Stimulated activated CD4-positive, alpha-beta T cell treated with anti-CD3 and anti-CD28 coated beads, Interleukin-15, amount 100 ng/mL, for 24 hours (primary cell): ENCODE measurements at regions not wholly inside any gene's neighbourhood (a gene's known extent, or its start where the extent isn't known, plus 50 kb on each side); places are given as distances from the start of the nearest gene placed in this dataset.
"Not testable (repeated sequence)": the region's sequence is repeated elsewhere in the genome, so short reads cannot be mapped to it uniquely, and the experiment has no call there.

Experiments
- DNase-seq: peaks from one replicate; pipeline ENCODE4 v3.0.0-alpha.2; 2020

DNA sequence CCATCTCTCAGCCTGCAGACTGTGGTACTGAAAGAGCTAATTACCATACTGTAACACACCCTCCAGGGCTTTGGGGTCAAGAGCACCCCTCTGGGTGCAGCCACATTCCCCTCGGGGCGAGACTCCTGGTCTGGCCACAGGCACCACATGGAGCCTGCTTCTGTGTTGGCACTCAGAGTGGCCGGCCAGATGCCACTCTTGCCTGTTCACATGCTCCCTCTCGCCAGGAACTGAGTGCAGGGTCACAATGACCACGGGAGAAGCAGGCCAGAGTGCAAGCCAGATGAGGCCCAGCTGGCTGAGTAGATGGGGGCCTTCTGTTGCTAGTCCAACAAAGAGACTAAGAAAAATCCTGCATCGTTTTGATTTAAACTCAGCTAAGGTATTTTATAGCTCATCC lies 864.0 kb downstream of the KCNT2 start:
- DNase-seq: no peak

DNA sequence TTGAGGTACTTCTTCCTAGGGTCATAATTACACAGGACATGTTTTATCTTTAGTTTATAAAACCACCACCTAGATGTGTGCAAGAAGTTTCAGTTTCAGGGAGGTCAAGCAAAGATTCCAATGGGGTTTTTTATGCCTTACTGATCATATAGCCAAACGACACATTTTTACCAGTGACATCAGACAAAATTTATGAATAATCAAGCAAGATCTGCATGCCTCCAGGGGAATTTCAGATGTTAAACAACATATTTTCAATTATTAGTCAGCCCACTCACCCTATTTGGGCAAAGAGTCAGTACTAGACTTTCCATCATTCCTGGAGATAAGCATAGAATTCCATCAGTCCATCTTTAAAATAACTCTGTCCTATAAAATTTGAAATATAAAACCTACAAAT lies 867.4 kb downstream of the KCNT2 start:
- no peak for DNase-seq

DNA sequence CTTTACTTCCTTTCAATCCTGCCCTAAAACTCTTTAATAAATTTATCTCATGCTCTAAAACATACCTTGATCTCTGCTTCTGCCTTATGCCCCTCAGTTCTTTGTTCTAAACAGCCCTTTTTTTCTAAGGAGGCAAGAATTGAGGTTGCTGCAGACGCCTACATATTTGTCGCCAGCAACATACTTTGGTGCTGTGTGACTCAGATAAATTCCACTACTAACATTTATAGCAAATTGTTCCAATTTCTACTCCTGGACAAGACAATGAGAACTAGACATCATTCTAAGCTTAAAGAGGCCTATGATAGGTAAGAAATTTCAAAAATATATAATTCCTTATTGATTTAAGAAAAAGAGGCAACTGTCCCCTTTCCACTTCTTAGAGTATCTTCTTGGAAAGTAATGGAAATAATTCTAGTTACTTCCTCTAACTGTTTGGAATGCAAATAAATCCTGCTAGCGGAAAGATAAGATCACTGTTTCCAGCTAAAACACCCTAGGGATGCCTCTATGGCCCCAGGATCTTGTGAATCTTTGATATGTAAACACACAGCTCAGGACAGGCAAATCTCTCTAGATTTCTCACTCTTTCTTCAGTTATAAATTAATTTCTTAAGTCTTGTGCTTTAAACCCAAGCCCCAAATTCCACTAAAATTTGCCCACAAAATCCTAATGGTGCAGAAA lies 869.1 kb downstream of the KCNT2 start:
- DNase-seq: no peak

DNA sequence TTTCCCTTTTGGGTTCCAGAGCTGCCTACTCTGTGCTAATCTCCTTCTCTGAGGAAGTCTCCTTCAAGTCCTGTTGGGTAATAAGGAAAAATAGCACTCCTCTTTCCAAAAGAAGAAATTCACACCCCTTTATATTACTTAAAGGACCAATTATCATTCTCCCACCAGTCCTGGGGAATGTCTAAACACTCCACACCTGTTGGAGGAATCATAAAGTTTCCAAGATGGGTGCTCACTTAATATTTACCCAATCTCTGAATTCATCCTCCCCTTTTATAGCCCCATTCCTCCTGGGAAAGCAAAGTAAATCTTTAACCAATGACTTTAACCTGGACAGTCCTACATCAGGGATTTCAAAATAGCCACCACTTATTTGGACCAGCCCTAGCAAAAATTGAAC lies 873.1 kb downstream of the KCNT2 start:
- no peak for DNase-seq

DNA sequence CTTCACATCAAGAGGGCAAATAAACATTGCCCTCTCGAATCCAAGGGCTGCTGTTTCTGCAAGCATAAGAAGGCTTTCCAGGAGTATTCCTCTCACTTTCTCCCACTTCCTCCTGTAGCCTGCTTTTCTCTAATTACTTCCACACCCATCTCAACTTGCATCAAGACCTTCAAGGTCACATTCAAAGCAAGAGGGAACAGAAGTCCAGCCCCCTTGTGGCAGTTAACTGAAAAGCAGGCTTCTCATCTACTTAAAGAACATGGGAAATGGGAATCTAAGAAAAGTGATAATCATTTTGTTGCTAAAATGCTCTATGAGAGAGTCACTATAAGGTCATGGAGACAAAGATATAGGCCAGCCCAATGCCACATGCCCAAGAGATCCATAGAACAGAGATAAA lies 874.4 kb downstream of the KCNT2 start:
- DNase-seq: peak; percentile 3

DNA sequence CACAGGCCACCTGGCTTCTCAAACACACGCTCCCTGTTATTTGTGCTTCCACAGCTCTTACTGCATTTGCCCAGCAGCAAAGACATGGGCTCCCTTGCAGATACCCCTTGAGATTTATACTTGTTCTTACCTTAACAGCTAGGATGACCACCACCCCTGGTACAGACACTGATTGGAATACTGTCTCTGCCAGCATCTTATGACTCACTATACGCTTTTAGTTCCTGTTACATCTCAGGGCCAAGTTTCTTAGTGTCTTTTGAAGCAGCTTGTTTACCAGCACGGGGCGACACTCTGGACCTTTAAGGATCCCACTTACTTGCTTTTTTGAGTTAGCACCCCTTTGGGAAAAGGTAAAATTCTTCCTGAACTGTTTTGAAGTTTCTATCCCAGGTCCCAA lies 874.8 kb downstream of the KCNT2 start:
- no peak for DNase-seq

DNA sequence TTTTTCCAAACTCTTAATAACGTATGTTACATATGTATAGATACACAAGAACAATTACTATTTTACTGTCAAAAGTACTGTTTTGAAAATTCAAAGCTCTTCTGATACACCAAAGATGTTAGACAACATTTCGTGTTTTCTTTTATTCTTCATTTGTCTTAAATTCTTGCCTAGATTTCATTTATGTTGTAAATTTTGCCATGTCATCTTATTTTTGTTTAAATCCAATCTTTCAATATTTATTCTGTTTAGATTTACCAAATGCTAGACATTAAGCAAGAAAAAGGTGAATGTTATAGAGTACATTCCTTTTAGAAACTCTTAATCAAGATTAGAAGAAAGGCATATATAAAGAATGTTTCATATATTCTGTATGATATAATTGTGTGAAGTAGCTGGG lies 876.9 kb downstream of the KCNT2 start:
- DNase-seq: no peak

DNA sequence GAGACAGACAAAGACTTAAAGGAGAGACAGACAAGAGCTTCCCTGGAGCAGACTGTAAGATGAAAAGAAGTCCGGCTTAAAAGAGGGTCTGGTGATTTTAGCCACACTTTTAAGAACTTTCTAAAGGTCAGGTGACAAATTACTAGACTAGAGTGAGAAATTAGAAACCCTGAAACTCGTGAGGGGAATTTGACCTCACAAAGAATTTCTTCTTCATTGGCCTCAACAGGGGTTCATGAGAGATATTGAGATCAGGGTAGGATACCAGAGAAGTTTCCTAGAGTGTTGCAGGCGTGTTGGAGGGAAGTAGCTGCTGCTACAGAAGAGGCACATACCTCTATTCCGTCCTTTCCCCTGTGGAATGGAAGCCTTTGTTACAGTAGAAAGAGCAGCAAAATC lies 884.4 kb downstream of the KCNT2 start:
- no peak for DNase-seq

DNA sequence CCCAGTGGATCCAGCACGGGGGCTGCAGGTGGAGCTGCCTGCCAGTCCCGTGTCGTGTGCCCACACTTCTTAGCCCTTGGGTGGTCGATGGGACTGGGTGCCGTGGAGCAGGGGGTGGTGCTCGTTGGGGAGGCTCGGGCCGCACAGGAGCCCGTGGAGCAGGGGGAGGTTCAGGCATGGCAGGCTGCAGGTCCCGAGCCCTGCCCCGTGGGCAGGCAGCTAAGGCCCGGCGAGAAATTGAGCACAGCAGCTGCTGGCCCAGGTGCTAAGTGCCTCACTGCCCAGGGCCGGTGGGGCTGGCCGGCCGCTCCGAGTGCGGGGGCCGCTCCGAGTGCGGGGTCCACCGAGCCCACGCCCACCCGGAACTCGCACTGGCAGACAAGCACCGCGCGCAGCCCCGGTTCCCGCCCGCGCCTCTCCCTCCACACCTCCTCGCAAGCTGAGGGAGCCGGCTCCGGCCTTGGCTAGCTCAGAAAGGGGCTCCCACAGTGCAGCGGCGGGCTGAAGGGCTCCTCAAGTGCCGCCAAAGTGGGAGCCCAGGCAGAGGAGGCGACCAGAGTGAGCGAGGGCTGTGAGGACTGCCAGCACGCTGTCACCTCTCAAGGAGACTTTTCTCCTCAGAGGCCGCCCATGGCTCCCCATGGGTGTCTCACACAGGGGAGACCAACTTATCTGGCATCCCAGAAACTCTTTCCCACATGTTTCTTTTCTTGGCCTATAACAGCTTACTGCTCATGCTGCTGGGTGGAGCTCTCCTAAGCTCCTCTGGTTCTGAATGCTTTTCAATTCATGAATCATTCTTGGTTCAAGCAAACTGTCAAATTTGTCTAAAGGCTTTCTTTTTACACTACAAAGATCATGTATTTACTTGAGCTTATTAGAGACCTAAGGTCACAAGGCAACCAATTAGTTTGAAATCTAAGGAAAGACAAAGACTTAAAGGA lies 885.1 kb downstream of the KCNT2 start:
- DNase-seq: not testable (repeated sequence)

DNA sequence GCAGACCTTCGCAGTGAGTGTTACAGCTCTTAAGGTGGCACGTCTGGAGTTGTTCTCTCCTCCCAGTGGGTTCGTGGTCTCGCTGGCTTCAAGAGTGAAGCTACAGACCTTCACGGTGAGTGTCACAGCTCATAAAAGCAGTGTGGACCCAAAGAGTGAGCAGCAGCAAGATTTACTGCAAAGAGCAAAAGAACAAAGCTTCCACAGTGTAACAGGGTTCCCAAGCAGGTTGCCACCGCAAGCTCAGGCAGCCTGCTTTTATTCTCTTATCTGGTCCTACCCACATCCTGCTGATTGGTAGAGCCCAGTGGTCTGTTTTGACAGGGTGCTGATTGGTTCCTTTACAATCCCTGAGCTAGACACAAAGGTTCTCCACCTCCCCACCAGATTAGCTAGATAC lies 886.1 kb downstream of the KCNT2 start:
- not testable (repeated sequence) for DNase-seq

DNA sequence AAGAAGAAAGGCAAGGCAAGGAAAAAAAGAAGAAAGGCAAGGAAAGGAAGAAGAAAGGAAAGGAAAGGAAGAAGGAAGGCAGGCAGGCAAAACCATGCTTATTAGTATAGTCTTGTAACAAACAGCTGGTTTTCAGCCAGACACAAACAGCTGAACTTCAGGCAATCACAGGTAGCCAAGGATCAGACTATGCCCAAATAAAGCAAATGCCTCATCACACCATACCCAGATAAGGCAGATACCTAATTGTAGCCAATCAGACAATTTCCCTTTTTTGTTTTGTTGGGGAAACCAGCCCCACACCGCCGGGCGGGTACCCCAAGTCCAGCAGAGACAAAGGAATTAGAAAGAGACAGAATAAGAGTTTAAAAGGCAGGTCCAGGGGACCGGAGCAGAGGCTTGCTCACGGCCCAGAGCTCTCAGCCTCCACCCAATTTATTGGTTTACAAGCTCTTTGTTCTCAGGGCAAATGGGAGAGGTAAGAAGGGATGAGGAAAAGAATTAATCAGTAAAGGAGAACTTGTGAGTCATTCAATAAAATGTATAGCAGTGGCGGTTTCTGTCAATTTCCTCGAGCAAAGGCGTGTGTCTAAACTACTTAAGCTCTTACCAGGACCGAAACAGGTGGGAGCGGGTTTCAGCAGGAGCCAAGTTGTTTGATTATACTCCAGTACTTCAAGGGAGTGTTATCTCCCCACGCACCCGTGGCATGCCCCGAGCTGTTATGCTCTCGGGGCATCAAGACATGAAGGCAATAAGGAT lies 886.8 kb downstream of the KCNT2 start:
- no peak for DNase-seq

DNA sequence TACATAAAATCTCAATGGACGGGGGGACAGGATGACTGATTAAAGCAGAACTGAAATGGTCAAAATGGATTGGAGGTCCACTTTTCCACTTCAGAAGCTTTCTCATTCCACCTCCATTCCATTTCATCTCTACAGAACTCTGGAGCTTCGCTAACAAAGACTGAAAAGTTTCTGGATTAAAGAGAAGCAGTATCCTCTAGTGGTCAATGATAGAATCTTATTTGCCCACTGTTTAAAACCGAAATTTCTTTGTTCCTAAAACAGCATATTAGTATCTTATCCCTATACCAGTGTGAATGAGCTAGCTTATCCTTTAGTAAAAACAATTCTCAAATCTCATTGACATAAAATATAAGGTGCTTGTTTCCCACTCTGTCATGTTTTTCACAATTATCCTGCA lies 890.6 kb downstream of the KCNT2 start:
- DNase-seq: no peak

DNA sequence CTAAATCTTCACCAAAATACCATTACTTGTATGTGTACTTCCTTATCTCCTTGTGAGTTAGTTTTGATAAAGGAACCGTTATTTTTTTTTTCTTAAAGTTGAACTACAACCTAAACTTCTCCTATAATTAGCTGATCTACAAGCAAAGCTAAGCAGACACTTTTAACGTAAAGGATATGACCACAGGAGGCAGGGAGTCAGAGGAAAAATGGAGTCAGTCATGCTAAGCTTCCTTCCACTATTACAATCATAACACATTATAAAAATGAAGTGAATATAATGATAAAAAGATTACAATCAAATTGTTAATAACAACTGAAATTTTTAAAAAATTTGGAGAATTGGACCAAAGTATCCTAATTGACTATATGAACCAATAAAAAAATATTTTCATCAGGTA lies 892.6 kb downstream of the KCNT2 start:
- DNase-seq: no peak

DNA sequence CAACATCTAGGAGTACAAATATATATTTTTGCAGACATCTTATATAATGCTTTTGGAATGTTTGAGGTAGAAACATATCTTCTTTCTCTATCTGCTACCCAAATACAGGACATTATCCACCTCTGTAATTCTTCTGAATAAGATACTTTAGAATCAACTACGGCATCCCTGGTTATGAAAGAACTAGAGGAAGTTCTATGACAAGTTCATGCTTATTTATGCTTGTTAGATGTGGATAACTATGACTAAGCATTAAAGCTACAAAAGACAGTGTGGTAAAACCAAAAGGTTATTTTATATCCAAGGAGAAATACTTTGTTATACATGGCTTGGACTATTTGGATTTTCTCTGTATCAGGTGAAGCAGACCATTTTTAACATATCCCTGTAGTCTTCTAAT lies 894.0 kb downstream of the KCNT2 start:
- no peak for DNase-seq

DNA sequence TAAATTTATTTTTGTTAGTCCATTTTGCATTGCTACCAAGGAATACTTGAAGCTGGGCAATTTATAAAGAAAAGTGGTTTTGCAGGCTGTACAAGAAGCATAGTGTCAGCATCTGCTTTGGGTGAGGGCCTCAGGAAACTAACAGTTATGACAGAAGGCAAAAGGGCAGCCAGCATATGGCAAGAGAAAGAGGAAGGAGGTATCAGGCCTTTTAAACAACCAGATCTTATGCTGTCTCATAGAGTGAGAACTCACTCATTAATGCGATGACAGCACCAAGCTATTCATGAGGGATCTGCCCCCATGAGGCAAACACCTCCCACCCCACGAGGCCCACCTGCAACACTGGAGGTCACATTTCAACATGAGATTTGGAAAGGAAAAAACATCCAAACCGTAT lies 898.4 kb downstream of the KCNT2 start:
- DNase-seq: no peak

DNA sequence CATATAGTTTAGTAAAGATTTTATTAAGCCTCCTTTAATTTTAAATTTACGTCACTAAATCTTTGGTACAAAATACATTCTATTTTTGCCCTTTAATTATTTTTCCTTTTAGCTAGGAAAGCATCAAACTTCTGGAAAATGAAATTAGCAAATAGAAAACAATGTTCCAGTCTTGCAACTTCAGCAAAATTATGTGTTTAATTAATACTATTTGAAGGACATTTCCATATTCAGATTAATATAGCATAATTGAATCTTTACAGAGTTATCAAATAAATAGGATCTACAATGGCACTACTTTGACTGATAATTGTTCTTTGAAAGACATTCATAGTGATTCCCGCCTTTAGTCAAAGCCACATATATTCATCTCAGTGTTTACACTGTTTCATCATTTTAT lies 904.2 kb downstream of the KCNT2 start:
- DNase-seq: no peak

DNA sequence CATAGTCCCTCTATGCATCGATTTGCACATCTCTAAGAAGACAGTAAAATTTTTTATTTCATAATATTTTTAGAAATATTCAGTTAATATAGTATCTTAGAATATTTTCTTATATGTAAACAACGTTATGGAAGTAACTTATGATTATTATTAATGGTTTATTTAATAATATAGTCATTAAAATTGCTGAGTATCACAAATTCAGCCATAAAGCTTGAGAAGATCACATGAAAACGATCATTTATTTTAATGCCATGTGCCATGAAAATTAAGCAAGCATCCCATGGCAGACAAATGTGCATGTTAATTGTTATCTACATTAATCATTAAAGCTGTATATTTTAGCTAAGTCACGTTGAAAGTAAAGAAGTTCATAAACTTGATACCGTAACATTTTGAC lies 907.1 kb downstream of the KCNT2 start:
- no peak for DNase-seq

DNA sequence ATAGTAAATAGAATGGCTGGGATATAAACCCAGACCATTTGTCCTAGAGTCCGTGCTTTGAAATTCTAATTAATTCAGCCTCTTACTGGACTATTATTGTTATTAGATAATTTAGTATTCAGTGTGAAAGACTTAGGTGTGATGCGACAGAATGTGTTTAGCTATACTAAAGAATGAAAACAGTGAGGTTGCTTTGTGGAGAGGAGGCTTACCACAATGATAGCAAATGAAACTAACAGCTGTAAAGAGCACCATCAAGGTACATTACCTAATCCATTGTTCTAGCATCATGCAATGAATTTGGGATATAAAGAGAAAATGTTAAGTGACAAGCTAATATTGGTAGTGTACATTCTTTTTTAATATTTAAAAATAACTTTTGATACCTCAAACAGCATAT lies 911.1 kb downstream of the KCNT2 start:
- no peak for DNase-seq

DNA sequence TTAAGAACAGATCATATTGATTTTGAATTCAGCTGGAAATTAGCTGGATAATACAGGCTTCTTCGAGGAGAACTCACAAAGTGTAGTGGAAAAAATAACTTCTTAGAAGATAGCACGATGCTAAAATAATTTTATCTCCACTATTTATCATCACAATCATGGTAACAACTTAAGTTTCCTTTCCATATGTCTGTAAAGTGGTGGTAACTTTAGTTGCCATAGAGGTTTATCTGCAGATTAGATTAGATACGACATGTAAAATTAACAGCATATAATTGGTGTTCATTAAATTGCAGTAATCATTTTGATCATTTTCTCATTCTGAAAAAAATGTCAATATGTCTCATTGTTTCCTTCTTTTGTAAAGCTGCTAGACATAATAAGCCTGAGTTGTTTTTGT lies 921.5 kb downstream of the KCNT2 start:
- no peak for DNase-seq

DNA sequence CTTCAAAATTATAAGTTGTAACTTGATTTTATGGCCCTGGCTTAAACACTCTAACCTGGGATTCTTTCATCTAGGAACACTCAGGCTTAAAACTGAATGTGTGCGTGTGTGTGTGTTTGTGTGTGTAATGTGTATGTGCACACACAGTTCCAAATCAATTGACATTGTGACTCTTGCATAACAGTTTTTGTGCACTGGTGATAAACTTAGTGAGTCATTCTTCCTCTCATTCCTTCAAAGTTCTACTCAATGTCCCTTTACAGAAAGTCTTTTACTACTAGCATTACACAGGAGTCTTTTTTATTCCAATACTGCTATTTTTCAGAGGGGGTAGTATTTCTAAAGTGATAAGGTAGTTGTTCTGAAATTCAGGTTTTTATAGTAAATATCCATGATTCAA lies 943.6 kb downstream of the KCNT2 start:
- DNase-seq: no peak

DNA sequence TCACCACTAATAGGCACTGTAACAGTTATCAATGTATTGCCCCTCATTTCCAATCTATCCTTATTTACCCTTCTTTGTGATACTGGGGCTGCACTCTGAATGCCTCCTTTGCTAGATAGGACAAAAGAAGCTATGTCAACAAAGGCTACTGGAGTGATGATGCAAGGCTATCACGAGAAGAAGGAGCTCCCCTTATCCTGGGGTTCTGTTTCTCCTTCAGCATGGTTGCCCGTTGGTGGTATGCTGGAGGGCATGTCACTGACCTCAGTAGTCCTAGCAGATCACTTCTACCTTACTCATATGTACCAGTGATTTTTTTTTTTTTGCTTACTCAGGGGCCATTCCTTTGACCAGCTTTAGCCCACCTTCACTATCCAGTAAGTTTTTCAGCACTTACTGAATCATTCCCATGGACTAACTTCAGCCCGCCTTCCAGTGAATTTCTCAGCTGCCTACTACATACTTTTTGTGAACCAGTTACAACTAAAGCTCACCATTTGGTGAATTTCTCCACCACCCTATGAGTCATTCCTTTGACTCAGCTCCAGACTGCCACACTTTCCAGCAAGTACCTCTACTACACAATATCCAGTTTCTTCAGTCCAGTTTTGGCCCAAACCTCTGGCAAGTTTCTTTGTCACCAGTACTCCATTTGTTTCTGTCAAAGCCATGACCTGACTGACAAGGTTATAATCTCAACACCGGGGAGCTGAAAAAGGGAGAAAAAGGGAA lies 944.5 kb downstream of the KCNT2 start:
- DNase-seq: no peak

DNA sequence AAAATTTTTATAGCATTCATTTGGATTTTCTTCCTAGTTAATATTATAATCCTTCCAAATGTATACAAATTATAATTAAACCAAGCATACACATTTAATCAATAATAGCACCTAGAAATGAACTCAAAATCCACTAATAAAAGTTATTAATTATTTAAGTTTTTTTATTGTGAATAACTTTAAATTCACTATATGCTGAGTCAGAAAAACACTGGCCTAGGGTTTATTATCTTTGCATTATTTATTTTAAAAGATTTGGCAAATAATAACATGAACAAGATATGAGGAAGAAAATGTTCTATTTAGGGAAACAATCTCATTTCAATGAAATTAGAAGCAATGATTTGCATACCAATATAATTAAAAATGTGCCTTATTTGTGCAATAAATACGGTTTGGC lies 951.5 kb downstream of the KCNT2 start:
- DNase-seq: no peak

DNA sequence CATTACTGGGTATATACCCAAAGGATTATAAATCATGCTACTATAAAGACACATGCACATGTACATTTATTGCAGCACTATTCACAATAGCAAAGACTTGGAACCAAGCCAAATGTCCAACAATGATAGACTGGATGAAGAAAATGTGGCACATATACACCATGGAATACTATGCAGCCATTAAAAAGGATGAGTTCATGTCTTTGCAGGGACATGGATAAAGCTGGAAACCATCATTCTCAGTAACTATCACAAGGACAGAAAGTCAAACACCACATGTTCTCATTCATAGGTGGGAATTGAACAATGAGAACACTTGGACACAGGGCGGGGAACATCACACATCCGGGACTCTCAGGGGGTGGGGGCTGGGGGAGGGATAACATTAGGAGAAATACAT lies 959.4 kb downstream of the KCNT2 start:
- DNase-seq: not testable (repeated sequence)
